ENCODE measurements at regions not wholly inside any gene's neighbourhood (a gene's known extent, or its start where the extent isn't known, plus 50 kb on each side); places are given as distances from the start of the nearest gene placed in this dataset.
"Not testable (repeated sequence)": the region's sequence is repeated elsewhere in the genome, so short reads cannot be mapped to it uniquely, and the experiment has no call there.

DNA sequence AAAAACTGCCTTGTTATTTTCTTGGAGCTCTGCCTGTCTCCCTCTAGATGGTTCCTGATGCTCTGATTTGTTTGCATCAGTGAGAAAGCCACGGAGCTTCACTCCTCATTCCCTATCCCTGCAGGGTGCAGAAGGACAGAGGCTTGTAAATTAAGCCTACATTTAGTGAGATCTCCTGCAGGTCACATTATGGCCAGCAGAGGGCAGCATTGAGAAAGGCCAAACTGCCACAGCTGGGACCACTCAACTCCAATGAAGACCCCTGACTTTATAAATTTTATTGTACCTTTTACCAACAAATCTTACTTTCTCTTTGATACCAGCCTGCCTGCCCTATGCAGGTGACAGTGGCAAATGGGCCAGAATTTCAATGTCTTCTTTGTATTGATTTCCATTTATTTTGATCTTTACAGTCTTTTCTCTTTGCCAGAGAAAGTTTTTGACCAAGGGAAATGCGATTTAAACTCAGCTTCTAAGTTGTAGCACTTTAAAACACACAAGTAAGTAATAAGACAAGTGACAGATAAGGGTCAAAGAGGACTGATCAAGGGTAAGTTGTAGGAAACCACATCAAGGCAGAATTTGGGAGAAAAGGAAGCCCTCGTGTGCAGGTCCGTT lies 1029.1 kb upstream of the KLHL29 start:
- DNase-seq (ENCODE audit: low spot score) = peak; percentile 37

DNA sequence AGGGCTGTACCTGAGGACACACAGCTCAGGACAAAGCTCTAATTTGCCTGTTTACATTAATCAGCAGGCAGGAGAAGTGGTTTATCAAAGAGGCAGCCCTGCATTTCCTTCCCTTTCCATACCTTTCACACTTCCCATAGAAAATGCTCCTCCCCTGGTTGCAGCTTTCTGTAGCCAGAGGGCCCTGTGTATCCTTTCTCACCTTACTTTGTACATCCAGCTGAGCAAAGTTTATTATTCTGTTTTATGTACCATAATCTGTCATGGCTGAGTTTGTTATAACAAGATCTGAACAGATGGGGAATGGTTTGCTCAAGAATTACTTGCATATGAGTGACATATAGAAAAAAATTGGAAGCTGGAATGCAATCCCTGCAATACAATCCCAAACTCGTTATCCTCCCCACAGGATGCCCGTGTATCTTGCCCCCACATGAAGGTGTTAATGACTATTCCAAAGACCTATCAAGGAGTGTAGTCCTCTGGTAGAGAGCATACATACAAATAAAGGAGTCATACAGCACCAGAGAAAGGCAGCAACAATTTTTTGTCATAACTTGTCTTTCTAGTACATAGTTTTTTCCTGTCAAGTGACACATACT lies 1025.8 kb upstream of the KLHL29 start:
- no peak for DNase-seq (ENCODE audit: low spot score)

DNA sequence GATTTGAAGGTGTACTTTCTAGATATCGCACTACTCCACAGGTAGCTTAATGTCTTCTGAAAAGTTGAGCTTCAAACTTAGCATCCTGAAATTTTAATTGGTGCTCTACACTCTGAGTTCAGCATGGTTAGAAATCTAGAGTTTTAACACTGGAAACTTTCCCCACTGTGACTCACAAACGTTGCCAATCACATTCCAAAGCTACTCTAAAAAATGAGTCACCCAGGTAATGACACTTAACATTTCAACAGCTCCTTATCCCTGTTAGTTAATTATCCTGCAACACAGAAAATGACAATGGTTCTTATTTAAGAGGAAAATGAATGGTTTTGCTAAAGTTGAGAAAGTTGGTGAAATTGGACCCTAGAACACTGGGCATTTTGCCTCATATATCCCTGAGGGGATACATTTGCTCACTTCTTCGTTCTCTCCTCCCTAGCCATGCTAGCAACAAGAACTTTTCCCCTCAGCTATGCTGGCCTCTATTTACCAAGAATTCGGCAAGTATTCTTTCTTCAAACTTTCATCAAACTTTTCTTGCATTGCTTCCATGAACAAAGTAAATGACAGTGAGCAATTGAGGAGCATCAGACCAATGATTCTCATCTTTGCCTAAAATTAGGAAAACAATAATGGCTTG lies 1024.1 kb upstream of the KLHL29 start:
- no peak for DNase-seq (ENCODE audit: low spot score)

DNA sequence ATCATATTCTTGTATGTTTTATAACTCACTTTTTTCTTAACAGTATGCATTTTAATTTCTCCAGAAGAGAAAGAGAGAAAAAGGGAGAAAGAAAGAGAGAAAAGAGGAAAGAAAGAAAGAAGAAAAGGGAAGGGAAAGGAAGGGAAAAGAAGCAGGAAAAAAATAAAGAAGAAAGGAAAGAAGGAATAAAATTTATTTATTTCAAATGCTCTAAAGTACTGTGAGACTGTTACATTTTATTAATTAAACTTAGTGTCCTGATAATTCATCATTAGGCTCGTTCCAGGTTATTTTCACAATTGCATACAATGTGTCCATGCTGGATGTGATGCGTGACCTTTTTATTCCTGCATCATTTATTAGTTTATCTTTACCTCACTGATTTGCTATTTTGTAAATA lies 1023.4 kb upstream of the KLHL29 start:
- DNase-seq (ENCODE audit: low spot score) = no peak

DNA sequence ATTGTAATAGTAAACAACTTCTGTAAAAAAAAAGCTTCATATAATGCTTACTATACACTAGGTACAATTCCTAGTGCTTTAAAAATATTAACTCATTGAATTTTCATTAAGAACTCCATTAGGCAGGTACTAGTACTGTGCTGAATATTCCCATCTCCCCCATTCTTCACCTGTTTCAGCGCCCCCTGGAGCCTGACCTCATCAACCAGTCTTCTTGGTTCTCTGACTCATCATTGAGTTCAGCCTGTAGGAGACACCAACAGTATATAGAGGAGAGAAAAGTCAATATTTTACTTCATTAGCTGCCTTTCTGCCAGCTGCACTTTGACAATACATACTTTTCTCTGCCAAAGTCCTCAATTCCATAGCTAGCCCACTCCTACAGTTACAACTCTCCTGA lies 1009.9 kb upstream of the KLHL29 start:
- no peak for DNase-seq (ENCODE audit: low spot score)

DNA sequence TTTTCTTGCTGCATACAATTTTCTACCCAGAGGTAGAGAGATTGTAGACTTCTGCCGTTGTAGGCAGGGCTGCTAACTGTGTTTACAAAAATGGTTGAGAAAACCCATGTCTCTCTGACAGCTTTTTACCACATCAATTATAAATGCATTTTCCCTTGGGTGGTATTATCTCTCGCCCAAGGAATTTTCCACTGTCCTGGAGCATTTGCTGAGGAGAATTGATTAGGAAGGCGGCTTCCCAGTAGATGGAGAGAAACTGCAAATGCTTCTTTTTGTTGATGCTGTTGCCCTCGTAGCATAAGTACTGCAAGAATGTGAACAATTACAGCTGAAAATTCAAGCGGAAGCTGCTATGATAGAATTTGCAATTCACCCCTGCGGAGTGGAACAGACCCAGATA lies 1007.7 kb upstream of the KLHL29 start:
- no peak for DNase-seq (ENCODE audit: low spot score)

DNA sequence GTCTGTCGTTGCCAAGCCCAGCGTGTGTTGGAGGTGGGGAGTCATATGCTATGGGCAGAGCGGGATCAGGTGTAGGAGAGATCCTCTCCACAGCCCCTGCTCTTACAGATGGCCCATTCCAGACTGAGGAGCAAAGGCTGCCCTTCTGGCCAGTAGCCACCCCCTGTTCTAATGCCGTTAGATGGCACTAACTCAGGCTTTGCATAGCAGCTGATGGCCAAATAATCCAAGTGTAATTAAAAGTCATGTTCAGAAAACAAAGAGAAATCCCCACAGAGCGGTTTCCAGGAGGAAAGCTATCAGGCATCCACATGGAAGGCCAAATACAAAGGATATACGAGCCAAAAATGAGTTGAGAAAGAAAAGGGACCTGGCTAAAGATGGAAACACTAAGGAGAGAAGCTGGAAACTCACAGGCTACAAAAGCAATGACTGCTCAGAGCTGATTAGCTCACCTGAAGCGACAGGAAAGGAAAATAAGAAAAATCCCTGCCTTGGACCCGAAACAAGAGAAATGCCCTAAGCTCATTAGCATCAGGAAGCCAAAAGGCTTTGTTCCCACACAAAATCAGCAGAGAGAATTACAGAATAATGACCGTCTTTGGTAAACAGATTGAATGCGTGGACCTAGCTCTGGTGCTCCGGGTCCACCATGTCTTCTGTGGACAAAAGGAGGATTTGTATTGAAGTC lies 1002.4 kb upstream of the KLHL29 start:
- no peak for DNase-seq (ENCODE audit: low spot score)

DNA sequence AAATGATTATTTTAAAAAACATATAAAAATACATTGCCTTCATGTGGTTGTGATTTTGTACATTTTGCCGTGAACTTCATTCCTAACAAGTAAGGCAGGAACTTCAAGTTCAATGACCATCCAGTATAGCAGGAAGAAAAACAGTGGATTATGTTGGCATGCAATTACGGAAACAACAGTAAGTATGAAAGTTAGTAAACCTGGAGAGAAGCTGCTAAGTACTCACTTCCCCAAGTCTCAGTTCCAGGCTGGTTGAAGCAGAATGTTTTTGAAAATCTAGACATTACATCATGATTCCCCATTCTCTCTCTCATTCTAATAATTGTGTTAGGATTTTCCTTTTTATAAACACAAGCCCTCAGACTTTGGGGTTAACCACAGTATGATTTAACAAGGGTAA lies 987.1 kb upstream of the KLHL29 start:
- DNase-seq (ENCODE audit: low spot score) = no peak

DNA sequence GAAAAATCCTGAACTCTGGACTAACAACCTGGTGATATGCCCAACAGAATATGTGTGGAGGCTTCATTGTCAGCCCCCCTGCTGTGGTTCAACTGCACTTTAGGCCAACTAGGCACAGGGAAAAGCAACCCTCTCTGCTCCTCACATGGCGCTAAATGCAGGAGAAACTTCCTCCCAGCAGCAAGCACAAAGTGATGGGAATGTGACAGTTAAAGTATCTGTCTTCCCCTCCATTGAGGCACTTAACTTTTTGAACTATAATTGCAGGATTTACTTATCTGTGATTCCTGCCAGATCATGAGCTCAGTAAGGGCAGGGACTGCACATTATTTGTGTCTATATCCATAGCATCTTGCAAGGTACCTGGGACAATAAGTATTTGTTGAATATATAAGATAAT lies 981.2 kb upstream of the KLHL29 start:
- DNase-seq (ENCODE audit: low spot score) = no peak

DNA sequence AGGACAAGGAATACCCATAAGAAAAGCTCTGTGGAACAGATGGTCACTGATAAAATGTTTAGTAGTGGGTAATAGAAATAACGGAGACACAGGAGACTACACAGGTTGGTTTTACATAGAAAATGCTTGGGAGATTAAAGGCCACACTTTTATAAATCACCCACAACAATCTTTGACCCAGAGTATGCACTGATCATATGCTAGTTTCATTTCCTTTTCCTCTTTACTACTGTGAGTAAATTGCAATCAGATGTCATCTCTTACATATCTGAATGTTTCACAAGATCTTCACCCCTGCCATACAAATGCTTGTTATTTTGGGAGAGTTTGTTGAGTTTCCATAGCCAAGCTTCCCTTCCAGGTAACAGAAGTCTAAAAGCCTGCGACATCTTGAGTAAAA lies 978.4 kb upstream of the KLHL29 start:
- no peak for DNase-seq (ENCODE audit: low spot score)

DNA sequence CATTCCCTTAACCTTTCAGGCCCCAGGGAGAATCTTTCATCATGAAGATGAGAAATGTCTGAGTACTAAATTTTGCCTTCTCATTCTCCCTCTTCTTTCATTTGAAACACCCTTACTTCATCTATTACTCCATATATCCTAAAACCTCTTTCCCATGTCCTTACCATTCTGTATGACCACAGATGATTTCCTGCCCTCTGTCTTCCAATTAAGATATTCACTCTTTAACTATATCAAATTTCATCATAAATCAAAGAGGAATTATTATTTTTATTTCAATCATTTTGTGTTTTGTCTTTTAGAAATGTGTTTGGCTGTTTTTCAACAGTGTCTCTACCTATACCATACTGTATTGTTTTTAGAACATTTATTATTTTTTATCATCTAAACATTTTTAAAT lies 964.9 kb upstream of the KLHL29 start:
- DNase-seq (ENCODE audit: low spot score) = no peak

DNA sequence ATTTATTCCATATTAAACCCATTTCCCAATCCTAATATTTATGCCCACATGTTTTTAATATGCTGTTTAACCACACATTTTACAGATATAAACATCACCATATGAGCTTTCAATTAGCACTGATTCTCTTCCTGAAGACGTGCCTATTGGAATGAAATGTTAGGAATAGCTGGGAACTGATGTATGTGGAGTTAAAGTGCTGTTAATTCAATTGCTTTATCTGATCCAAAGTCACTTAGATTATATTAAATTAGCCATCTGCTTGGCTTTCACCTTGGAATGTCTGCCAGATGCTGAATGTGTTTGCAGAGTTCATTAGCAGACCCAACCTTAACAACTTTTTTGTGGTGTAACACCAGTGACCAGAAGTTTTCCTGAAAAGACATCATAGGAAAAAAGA lies 942.9 kb upstream of the KLHL29 start:
- DNase-seq (ENCODE audit: low spot score) = no peak

DNA sequence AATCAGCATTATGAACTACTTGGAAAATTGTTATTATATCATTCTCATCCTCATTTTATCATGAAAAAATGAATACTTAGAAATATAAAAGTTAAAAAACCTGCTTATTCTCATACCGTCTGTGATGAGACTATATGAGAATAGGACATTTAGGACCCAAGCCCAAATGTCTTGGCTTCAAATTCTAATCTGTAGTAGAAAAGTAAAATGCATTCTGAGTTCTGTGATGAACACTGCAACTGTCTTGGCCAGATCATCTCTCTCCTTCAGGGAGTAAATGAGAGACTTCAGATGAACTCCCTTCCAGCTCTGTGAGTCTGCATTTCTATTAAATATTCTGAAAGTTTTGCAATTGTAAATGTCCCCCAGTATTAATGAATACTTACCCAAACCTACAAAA lies 940.7 kb upstream of the KLHL29 start:
- no peak for DNase-seq (ENCODE audit: low spot score)

DNA sequence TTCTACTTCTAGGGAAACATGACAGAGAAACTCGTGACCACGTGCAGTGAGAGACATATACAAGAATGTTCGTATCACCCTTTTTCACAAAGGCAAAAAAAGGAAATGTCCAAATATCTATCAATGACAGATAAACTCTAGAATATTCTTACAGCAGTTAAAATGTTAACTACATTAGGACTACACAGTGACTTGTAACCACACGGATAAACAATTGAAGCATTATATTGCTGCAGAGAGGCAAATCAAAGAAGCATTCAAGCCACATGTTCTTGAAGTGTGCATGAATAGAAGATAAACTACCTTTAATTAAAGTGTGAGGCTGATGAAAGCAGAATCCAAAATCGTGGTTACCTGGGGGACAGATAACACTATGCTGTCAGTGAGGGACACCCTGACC lies 935.3 kb upstream of the KLHL29 start:
- peak; percentile 69 for DNase-seq (ENCODE audit: low spot score)

DNA sequence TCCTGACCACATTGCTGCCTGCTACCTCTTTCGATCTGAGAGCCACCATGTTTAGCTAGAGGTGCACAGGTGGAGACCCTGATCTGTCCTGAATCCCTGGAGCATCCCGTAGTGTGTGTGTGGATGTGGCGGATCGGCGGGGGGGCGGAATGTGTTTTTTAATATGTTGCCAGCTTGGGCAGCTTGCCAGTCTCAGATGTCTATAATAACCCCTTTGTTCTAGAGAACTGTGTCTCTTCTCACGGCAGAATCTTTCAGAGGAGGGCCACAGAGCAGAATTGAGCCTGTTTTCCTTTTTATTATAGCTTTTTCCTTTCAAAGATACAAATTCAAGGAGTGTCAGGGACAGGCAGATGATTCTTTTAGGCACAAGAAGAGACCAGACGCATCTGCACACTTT lies 934.1 kb upstream of the KLHL29 start:
- peak; percentile 76 for DNase-seq (ENCODE audit: low spot score)

DNA sequence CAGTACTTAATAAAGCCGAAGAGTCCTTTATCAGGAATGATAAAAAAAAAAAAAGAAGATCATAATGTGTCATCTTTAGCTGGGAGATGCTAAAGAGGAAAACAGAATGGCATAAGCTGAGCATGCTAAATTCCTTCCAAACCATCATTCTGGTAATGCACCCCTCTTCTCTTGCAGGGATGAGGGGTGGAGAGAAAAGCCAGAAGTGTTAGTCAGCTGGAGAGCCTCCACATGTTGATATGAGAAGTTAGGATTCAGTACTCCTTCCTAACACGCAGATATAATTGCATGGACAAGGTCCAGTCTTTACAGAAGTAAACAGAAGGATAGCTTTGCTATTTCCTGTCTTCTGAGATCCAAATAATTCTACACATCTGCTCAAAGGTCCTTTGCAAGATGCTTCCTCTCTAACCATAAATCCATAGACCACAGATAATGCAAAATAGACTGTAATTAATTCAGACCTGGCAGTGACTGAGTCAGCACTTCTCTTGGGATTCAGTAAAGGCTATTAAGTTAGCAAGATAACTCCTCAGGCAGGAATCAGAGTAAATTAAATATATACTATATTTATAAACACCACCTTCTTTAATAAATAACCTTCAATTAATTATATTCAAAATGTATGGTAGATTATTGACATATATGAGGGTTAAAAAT lies 930.0 kb upstream of the KLHL29 start:
- no peak for DNase-seq (ENCODE audit: low spot score)

DNA sequence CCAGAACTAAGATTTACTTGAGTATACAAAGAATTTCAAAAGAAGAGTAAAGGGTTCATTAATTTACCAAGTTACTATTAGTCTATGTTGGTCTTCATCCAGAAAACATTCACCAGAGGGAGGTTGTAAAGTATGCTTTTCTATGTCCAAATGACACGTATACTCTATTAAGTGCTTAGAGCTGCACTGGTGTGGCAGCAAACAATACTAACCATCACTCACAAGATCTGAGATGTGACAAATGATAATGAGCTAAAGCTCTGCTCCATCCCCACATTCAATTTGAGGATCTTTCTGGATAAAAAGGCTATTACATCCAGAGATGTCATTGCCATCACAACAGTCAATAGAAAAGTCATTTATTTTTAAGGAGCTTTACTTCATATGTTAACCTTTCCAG lies 926.5 kb upstream of the KLHL29 start:
- DNase-seq (ENCODE audit: low spot score) = no peak

DNA sequence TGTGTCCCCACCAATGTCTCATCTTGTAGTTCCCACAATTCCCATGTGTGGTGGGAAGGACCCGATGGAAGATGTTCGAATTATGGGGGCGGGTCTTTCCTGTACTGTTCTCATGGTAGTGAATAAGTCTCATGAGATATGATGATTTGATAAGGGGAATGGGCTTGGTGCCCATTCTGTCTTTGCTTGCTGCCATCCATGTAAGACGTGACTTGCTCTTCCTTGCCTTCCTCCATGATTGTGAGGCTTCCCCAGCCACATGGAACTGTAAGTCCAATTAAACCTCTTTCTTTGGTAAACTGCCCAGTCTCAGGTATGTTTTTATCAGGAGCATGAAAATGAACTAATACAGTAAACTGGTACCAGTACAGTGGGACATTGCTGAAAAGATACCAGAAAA lies 909.9 kb upstream of the KLHL29 start:
- not testable (repeated sequence) for DNase-seq (ENCODE audit: low spot score)

DNA sequence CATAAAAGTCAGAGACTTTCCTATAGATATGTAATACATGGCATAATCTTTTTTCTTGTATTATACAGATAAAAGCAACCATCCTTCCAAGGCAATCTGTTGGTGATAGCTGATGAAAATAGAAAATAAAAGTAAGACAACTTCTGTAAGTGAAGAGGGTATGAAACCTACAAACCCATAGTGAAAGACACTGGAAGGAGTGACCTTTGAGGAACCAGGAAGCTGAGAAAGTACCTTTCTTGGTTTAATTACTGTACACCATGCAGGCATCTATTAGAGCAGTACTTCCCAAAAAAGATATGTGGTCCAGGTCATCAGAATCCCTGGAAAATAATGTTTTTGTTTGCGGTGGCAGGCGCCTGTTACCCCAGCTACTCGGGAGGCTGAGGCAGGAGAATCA lies 906.6 kb upstream of the KLHL29 start:
- no peak for DNase-seq (ENCODE audit: low spot score)

DNA sequence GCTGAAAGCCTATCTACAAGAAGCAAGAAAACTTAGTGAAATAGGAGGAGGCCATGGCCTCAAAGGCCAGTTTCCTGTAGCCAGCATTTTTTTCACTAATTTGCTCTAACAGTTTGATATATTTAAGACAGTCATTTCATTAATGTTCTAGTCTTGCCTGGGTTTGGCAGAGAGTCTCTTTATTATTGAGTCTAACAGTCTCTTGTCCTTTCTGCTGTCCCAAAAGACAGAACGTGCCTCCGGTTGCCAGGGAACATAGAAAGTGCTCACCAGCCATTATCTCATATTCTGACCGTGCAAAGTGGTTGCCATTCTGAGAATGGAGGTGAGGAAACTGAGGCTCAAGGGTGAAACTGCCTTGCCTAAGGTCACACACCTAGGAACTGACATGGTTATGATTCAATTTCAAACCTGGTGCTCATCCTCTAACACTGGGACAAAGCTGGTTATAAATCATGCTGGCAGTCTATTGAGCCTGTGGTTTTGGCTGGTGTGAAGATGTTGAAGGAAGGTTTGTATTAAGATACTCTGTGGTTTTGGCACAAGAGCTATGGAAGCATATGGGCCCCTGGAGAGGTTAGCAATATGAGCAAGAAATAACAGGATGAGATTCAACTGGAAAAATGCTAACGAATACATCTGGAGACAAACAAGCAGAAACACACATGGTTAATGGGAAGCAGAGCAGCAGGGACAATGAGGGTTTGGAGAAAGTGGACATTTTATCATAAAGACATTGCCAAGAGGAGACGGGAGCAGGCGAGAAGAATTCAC lies 903.3 kb upstream of the KLHL29 start:
- DNase-seq (ENCODE audit: low spot score) = no peak

DNA sequence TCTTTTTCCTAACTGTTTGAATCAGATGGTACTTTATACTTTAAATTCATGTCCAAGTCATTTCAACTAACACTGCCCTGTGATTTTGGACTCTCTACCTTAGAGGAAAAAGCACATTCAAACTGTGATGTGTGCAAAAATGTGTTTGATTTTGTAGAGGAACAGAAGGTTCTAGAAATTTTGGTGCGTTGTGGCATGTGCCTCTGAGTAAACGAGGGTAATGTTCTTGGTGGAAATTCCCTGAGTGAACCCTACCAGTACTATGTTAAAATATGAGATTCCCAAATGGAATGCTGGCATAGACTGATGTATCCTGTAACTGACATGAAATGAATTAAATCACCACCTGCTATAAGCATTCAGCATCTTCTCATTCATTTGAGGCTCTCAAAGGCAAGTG lies 901.9 kb upstream of the KLHL29 start:
- DNase-seq (ENCODE audit: low spot score) = no peak

DNA sequence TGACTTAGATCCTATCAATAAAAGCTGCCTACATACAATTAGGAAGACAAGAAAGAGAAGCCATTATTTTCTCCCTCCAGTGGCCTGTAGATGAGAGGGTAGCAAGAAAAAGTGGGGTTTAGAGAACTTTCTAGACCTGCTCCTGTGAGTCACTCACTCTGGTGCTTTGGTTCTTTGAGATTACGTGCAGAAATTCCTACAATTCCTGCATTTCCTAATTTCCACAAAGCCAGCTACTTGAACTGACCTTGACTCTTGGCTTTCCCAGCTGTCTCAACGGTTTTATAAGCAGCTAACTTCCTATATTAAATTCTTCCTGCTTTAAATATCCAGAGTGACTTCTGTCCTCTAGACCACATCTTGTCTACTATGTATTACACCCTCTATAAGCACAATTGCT lies 899.5 kb upstream of the KLHL29 start:
- no peak for DNase-seq (ENCODE audit: low spot score)
